Astrocyte (in vitro differentiated cells and primary cell): ENCODE measurements at regions not wholly inside any gene's neighbourhood (a gene's known extent, or its start where the extent isn't known, plus 50 kb on each side); places are given as distances from the start of the nearest gene placed in this dataset.

Source experiments
- CTCF ChIP-seq: IDR thresholded peaks from 2 replicates; pipeline ENCODE4 v1.5.1; 2011; ENCODE audit warnings: low read depth, mild to moderate bottlenecking, inconsistent platforms, low read length, moderate library complexity; ENCODE audit not compliant: insufficient read depth
- EZH2 ChIP-seq: IDR thresholded peaks from 2 replicates; pipeline ENCODE4 v1.6.1; 2012; ENCODE audit warnings: mild to moderate bottlenecking, low read length, inconsistent platforms; ENCODE audit not compliant: insufficient read depth

GRCh38 chrX:110983024-110983423, 113.0 kb upstream of the PAK3 start:
- TF ChIP-seq CTCF (no peak), EZH2 (no peak)
